HG02642 (cell line): ENCODE measurements at regions not wholly inside any gene's neighbourhood (a gene's known extent, or its start where the extent isn't known, plus 50 kb on each side); places are given as distances from the start of the nearest gene placed in this dataset.

ENCODE experiments used
- ATAC-seq: cut with Tn5 transposase; IDR thresholded peaks from one replicate; pipeline ENCODE4 v1.9.1; 2021; ENCODE audit warnings: mild to moderate bottlenecking; ENCODE audit not compliant: unreplicated experiment, poor library complexity

- ATAC-seq: peak; percentile 94
Observed at GRCh38 chr6:45830441-45831139, 185.1 kb downstream of the CLIC5 start.

DNA sequence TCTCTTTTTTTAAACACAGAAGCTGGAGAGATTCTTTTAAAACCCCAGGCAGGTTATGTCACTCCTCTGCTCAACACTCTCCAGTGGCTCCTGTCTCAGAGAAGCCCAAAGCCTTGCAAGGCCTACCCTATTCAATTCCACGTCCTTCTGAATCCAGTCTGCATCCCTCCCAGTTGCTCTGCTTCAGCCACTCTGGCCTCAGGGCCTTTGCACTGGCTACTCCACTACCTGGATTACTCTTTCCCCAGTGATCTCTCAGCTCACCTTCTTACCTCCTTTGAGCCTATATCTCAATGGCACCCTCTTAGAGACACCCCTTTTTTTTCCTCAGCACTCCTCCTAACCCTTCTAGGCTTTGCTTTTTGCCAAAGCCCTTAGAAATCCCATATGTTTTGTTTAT, 185.8 kb downstream of the CLIC5 start:
- ATAC-seq: no peak

DNA sequence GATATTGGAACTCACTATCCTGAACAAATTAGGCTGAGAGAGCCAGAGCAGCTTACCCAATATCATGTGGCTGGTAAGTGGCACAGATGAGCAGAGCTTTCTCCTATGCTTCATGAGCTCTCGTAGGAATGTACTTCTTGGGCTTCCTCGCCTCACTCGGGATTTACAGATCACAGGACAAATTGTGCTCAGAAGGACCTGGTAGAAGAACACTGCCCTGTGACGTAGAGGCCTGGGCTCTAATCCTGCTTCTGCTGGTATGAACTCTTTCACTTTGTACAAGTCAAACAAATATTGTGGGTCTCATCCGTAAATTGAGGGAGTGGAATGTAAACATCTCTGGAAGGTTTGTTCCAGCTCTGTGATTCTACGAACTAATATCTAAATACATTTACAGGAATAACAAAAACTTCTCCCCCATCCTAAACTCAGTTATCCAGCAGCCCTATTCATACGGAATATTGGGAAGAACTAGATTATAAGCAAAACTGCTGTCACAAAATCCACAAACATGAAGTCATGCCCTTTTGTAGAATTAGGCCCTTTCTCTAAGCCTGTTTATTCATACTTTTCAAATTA, 187.6 kb downstream of the CLIC5 start:
- ATAC-seq: no peak

DNA sequence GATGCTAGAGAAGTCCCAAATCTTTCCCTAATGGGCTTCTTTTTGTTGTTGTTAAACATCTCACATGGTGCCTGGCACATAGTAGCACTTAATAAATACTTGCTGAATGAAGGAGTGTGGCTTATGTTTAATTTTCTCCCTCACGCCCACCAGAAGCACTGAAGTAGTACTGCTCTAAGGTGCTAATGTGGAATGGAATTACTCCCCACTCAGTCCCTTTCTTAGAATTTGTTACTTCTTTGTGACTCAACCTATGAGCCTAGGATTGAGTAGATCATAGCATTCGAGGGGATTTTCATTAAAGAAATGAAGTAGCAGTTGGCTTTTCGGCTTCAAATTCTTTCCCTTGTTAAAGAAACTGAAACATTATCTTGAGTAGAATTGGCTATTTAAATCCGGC, 192.8 kb downstream of the CLIC5 start:
- no peak for ATAC-seq

GRCh38 chr6:45822246-45822812, 193.3 kb downstream of the CLIC5 start:
- no peak for ATAC-seq

DNA sequence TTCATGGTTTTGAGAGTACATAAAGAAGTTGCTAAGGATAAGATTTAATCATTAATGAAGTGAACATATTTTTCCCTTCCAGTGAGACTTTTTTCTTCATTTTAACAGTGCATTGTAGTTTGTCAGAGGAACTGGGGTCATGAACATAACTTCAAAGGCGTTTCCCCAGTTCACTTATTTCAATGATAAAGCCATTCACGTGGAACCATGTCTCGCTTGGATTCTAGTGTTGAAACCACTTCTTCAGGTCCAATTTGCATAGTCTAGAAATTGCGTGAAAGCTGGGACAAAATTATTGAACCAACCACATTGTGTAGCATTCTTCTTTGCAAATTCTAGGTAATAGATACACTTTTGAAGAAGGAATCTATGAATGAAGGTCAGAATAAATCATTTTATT, 197.0 kb downstream of the CLIC5 start:
- ATAC-seq: no peak

DNA sequence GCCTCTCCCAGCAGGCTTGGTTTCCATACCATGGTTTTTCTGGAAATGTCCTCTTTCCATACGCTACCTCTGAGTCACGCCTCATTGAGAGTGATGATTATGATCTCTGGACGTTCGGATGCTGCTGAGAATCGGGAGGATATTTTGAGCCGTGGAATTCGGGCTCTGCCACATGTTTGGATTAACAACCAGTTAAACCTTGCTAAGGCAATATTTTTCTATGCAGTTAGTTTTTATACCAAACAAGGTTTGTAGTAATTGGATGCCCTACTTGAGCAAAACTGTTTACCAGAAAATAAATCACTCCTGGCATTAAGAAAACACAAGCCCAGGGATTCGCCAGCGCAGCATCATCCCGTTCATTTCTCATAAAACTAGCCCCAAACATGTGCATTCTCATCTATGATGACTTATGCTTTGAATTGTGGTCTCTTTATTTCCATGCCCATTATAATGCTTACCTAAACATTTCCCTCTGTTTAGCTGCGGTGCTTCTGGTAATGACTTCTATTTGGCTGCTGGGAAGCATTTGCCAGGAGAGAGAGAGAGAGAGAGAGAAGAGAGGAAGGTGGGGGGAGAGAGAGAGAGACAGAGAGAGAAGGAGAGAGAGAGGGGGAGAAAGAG, 198.9 kb downstream of the CLIC5 start:
- no peak for ATAC-seq

DNA sequence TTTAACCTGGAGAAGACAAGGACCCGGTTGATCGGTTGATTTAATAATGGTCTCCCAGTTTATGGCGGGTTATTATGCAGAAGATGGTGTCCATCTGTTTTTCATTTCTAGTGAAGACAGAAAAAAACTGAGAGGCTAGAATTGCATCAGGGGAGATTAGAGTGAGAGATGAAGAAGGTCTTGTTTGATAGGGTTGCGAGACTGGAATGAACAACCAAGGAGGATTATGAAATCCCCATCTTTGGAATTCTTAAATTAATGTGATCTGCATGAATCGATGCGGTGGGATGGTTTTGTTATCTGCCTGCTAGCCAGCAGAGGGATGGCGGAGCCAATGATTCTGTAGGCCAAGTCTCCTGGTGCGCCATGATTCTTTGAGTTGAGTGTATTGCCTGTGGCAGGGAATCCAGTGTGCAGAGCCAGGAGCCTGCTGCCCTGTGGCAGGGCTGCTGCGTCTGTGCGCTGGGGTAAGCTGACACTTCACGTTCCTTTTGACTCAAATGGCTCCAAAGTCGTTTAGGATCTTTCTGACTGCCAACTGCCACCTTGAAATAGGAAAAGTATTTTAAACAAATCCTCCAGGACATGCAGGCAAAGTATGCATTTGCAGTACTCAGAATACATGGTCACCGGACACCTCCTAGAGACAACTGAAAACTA, 200.1 kb downstream of the CLIC5 start:
- ATAC-seq: no peak

GRCh38 chr6:45814772-45815171, 200.9 kb downstream of the CLIC5 start:
- no peak for ATAC-seq

GRCh38 chr6:45813943-45814342, 201.7 kb downstream of the CLIC5 start:
- peak; percentile 61 for ATAC-seq

DNA sequence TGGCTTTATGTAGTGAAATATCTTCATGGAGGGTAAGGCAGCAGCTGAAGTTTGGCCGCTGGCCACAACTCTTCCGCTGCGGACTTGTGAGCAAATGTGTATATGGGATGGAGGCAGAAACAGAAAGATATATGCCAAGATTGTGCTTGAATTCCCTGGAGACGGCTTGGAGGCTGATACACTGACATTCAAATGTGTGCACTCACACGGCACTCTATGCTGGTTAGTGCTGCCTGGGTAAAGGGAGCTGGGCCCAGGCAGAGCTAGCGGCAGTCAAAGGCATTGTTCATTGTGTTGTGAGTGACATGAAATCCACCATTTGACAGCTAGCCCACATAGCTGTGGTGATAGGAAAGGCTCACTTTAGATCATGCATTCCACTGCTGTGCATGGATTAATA, 202.7 kb downstream of the CLIC5 start:
- ATAC-seq: no peak

GRCh38 chr6:45808917-45809316, 206.7 kb downstream of the CLIC5 start:
- ATAC-seq: peak; percentile 80

- ATAC-seq: no peak
Observed at GRCh38 chr6:45808042-45808645, 207.5 kb downstream of the CLIC5 start.

DNA sequence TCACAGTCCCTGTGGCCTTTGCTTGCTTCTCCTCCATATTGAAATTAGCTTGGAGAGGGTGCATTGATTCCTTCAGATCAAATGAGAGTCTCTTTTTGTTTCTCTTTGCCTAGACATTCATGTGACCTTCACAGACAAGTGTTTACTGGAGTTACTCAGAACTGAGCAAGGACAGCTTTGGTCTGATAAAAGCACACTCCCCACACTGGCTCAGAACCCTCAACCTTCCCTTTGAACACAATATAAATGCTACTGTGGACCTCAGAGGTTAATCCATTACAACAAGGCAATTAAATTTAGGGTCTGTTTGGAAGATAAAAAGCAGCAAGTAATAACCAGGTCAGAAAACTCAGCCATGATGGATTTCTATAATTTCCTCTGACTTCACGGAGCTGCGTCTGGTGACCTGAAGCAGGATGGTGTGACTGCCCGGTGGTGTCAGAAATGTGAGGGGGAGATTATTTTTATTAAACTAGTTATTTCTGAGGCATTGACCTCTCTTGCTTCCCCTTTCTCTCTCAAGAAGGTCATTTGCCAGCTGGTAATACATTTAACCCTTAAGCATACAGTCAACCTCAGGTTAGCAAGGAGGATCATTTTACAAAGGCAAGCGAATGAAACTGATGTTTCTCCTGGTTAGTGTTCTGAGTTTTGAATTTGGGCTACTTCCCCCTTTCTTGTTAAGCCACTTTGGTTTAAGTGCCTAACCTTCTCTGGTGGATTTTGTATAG, 208.2 kb downstream of the CLIC5 start:
- ATAC-seq: no peak

- ATAC-seq: no peak
Observed at GRCh38 chr6:45806172-45806571, 209.5 kb downstream of the CLIC5 start.

DNA sequence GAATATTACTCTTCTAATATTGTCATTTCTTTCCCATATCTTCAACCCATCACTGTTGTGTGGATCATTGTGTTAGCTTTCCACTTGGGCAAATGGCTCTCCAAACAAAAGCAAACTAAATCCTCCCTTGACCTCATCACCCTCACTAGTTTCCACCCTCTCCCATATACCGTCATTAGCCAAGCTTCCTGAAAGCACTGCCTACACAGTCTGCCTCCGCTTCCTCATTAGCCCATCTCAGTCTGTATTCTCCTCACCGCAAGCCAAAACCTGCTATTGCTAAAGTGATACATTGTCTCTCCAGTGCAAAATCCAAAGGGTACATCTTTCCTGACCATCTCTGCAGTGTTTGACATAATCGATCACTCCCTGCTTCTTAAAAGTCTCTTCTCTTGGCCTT, 212.6 kb downstream of the CLIC5 start:
- ATAC-seq: no peak

DNA sequence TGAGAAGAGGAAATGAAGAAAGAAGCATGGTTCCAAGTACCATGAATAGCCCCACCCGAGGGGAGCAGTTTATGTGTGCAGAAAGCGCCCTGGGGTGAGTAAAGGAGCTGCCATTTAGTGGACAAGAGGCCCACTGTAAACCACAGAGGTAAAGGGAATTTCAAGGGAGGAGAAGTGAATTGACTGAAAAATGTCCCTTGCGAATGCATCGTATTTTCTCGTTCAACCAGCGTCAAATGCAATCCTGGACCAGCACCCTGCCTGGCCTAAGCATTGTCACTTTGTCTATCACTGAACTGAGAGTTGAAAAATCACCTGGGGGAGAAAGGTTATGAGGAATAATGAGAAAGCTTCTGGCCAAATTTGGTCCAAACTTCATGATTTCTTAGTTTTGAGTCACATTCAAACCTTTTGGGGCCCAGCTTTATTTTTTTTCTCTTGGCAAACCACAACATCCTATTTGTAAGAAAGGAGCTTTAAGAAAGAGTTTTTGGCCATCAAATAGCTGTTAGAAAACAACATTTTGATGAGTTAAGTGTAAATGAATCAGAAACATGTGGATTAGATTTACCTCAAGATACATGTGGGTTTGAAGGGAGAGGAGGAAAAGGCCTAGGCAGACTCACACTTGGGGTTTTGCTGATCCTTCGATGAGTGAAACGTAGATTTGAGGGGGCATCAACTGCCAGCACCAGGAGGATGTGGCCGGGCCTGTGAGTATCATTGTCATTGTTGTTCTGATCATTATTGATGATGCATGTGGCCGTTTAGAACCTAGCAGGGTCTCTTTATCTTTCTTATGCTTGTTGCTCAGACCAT, 214.0 kb downstream of the CLIC5 start:
- ATAC-seq: no peak

DNA sequence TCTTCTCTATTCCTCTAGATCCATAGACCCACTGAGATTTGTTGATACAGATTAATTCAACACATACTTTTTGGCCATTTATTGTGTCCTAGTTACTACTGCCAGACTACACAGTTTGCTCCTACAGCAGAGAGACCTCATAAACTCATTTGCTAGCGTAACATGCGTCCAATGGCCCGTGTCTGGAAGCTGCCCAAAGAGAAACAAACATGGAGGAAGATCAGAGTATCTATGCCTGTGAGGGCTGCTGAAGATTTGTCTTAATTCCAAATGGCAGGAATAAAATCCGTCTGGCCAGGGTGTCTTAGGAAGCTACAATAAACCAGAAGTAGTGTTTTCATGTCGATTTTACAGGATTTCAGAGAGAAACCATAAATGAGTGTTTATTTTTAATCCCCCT, 214.7 kb downstream of the CLIC5 start:
- no peak for ATAC-seq

DNA sequence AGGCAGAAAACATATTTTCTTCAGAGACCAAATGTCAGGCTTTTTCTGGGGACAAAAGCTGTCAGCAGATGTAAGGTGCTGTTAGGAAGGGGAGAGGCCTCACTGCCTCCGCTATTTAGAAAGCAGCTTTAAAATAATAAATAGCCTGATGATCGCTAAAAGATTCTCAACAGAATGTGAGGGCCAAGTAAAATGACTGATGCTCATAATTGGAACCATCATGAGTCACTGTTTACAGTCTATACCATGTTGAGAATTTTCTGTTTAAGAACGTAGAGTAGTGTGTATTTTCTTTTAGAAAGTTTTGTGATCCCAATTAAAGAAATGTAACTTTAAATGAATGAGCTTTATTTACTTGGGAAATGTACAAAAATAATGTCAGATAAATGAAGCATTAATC, 220.0 kb downstream of the CLIC5 start:
- no peak for ATAC-seq
